K562 (cell line): ENCODE measurements at regions not wholly inside any gene's neighbourhood (a gene's known extent, or its start where the extent isn't known, plus 50 kb on each side); places are given as distances from the start of the nearest gene placed in this dataset.

Experiments
- ATAC-seq: fragments of 200-7000 bp; cut with Tn5 transposase; 3 replicates; pipeline ENCODE4 v1.9.1; 2020; ENCODE audit warnings: moderate library complexity
- BruUV-seq: library from RNA; stranded (reverse); fragments of 400-500 nt; replicated peaks from 2 replicates; lab custom pipeline; 2021; lab: Mats Ljungman, UMichigan
- CTCF ChIA-PET: fragments of 300-600 bp; formaldehyde crosslinking; extraction: SDS; loops from one replicate; lab custom pipeline; 2021; ENCODE audit warnings: low intra/inter-chr PET ratio; lab: Yijun Ruan, JAX
- POLR2A ChIA-PET: fragments of 300-600, 350-650 bp; sonication (Branson Sonifier 250); formaldehyde crosslinking; extraction: SDS; loops from one replicate; lab custom pipeline; 2021; ENCODE audit warnings: antibody characterized with exemption, inconsistent platforms; lab: Yijun Ruan, JAX
- DNase-seq, 4 experiments: peaks; one replicate each; pipeline versions ENCODE4 v3.0.0 to v3.0.0-alpha.2; 2011 to 2018; ENCODE audit warnings: low spot score in 3 of 4, mixed read lengths in 3 of 4; ENCODE audit errors: extremely low read depth in 1 of 4
- FAIRE-seq: peaks from 2 replicates; lab custom pipeline; 2011; peaks lifted over from hg19 to GRCh38; lab: Jason Lieb, UNC
- H2AFZ ChIP-seq: 2 replicates; pipeline ENCODE4 v1.6.0; 2011; ENCODE audit warnings: low read depth, low read length, control low read depth, inconsistent platforms
- H3K27ac ChIP-seq: fragments of 200-600 bp; 3 replicates; pipeline ENCODE4 v1.8.0; 2011; ENCODE audit warnings: low read depth, mild to moderate bottlenecking, control low read depth, inconsistent platforms, low read length, moderate library complexity, mixed read lengths; ENCODE audit errors: extremely low read depth
- H3K27me3 ChIP-seq, 2 experiments: fragments of 300-600 bp in 1 of 2; 2 replicates in 1 of 2; 3 replicates in 1 of 2; pipeline versions ENCODE4 v1.6.0 to v1.8.0; 2011; ENCODE audit warnings: inconsistent platforms in 2 of 2, low read length in 2 of 2, mild to moderate bottlenecking in 1 of 2, mixed read lengths in 1 of 2, moderate library complexity in 1 of 2; ENCODE audit not compliant: control insufficient read depth in 2 of 2, insufficient read depth in 2 of 2
- H3K36me3 ChIP-seq: fragments of 300-600 bp; 3 replicates; pipeline ENCODE4 v1.8.0; 2011; ENCODE audit warnings: mild to moderate bottlenecking, low read length, inconsistent platforms; ENCODE audit not compliant: control insufficient read depth, insufficient read depth
- H3K4me1 ChIP-seq, 2 experiments: fragments of 200-600 bp in 1 of 2; replicated peaks in 1 of 2; 2 replicates in 1 of 2; 3 replicates in 1 of 2; pipeline versions ENCODE4 v1.5.1 to v1.8.0; 2011; ENCODE audit warnings: inconsistent platforms in 2 of 2, low read length in 2 of 2, mild to moderate bottlenecking in 1 of 2, mixed read lengths in 1 of 2, moderate library complexity in 1 of 2; ENCODE audit not compliant: control insufficient read depth in 2 of 2, insufficient read depth in 2 of 2
- H3K4me2 ChIP-seq: 2 replicates; pipeline ENCODE4 v1.6.1; 2011; ENCODE audit warnings: low read length, control low read depth, inconsistent platforms, mixed read lengths; ENCODE audit not compliant: insufficient read depth
- H3K4me3 ChIP-seq: fragments of 200-600 bp; sonication (generic), shearing (Covaris generic); 2 replicates; pipeline ENCODE4 v1.5.1; 2016; ENCODE audit warnings: control low read depth, inconsistent platforms
- H3K79me2 ChIP-seq: fragments of 200-600 bp; 3 replicates; pipeline ENCODE4 v1.8.0; 2011; ENCODE audit warnings: low read length, inconsistent platforms; ENCODE audit not compliant: control insufficient read depth, insufficient read depth
- H3K9ac ChIP-seq, 2 experiments: 2 replicates each; pipeline versions ENCODE4 v1.6.0 to v1.6.1; 2011; ENCODE audit warnings: low read depth in 2 of 2, low read length in 2 of 2, control low read depth in 1 of 2, inconsistent platforms in 1 of 2, mild to moderate bottlenecking in 1 of 2, mixed read lengths in 1 of 2; ENCODE audit not compliant: insufficient read depth in 1 of 2
- H3K9me1 ChIP-seq: one replicate; pipeline ENCODE4 v1.6.0; 2011; ENCODE audit warnings: inconsistent platforms, mild to moderate bottlenecking, low read length, moderate library complexity; ENCODE audit not compliant: control insufficient read depth, insufficient read depth
- H3K9me3 ChIP-seq: replicated peaks from 2 replicates; pipeline ENCODE4 v1.5.1; 2011; ENCODE audit warnings: low read depth, low read length, inconsistent platforms; ENCODE audit not compliant: control insufficient read depth, insufficient read depth
- H4K20me1 ChIP-seq: replicated peaks from 2 replicates; pipeline ENCODE4 v1.6.1; 2011; ENCODE audit warnings: low read length, inconsistent platforms, mixed read lengths; ENCODE audit not compliant: control insufficient read depth, insufficient read depth
- E2F6 ChIP-seq, 2 experiments: IDR thresholded peaks; 2 replicates each; pipeline ENCODE4 v1.6.1; 2011; ENCODE audit warnings: borderline replicate concordance in 1 of 2, control low read depth in 1 of 2, low read depth in 1 of 2, low read length in 1 of 2, mild to moderate bottlenecking in 1 of 2, mixed read lengths in 1 of 2, moderate library complexity in 1 of 2; ENCODE audit not compliant: insufficient read depth in 1 of 2, insufficient read length in 1 of 2, poor library complexity in 1 of 2, severe bottlenecking in 1 of 2; ENCODE audit errors: extremely low read depth in 1 of 2
- MGA ChIP-seq: fragments of 450-650 bp; IDR thresholded peaks from 2 replicates; pipeline ENCODE4 v1.6.1; 2016; ENCODE audit warnings: mild to moderate bottlenecking, moderate library complexity
- POLR2G ChIP-seq: fragments of 200-400 bp; formaldehyde crosslinking; IDR thresholded peaks from 2 replicates; pipeline ENCODE4 v1.6.1; 2017; ENCODE audit warnings: low read depth, mild to moderate bottlenecking, antibody characterized with exemption, low read length, moderate library complexity
- SUPT5H ChIP-seq: fragments of 450-650 bp; IDR thresholded peaks from 2 replicates; pipeline ENCODE4 v1.6.1; 2016
- VEZF1 ChIP-seq: fragments of 200-800 bp; sonication (Bioruptor generic); IDR thresholded peaks from 2 replicates; pipeline ENCODE4 v1.6.1; 2017; ENCODE audit warnings: missing genetic modification characterization, missing compliant biosample characterization
- WGBS: fragments of 100-300 bp; shearing (Covaris generic); methylation state at CpG from one replicate; pipeline ENCODE4 v1.1.6; 2016; ENCODE audit warnings: low coverage, mixed read lengths; ENCODE audit not compliant: insufficient coverage; ENCODE audit errors: missing lambda C conversion rate; 5-methylcytosine and 5-hydroxymethylcytosine counted together
- in situ Hi-C: fragments of 300-500 bp; cut with MboI; formaldehyde crosslinking; loops from 4 replicates; pipeline ENCODE4 v1.15.0; 2018; ENCODE audit warnings: inconsistent platforms, mixed read lengths
- intact Hi-C: fragments of 100-400 bp; cut with micrococcal nuclease; formaldehyde crosslinking; loops from 2 replicates; pipeline ENCODE4 v1.14.2; 2022

- peak; percentile 60 to 87 (median 66) for DNase-seq
- H3K27me3 ChIP-seq: no peaks in the 10 kb centered on the region
- in situ Hi-C loops: loop anchor here (10.0 kb wide), 1 partner anchor 630 kb away; no protein-coding TSS in a partner anchor
- H3K4me3 ChIP-seq: peak overlapping the region; percentile 29
- H3K4me1 ChIP-seq: peaks cover 2 to 12% of the 10 kb centered on the region in 2 experiments; a peak in 2 of 5 replicates
- H3K79me2 ChIP-seq: peaks cover 6% of the 10 kb centered on the region; the same call in 2 of the 3 replicates
- H3K4me2 ChIP-seq: peak overlapping the region; percentile 85
- no peak for FAIRE-seq
- intact Hi-C loops: no loop called here
- peak overlapping the region; percentile 77 to 91 for H3K9ac ChIP-seq
- H3K36me3 ChIP-seq: no peaks in the 10 kb centered on the region
- CTCF ChIA-PET: no interaction called here
- POLR2A ChIA-PET: interaction anchor here (0.6 kb wide), 1 partner anchor 61 kb away, joined by 4 read pairs; no protein-coding TSS in a partner anchor
- no peaks in the 10 kb centered on the region for H4K20me1 ChIP-seq
- peak; percentile 91 for ATAC-seq
- peaks cover 11% of the 10 kb centered on the region for H3K9me3 ChIP-seq
- no peaks in the 10 kb centered on the region for H3K9me1 ChIP-seq
- WGBS: 3% methylated on average over 24 of the region's 31 CpGs
- peak overlapping the region; percentile 75 for H3K27ac ChIP-seq
- BruUV-seq: no TSS peak
- H2AFZ ChIP-seq: peak overlapping the region; percentile 98
- TF ChIP-seq E2F6 (IDR thresholded peaks at IDR 0.05; ENCODE audit: borderline replicate concordance in 1 of 2, extremely low read depth in 1 of 2, insufficient read depth in 1 of 2, insufficient read length in 1 of 2, low read depth in 1 of 2, low read length in 1 of 2, poor library complexity in 1 of 2, severe bottlenecking in 1 of 2): peak in 1 of 2 experiments; percentile 47
- TF ChIP-seq SUPT5H: peak; percentile 45; the same call in 1 of the 2 replicates
- peak; percentile 70 for TF ChIP-seq VEZF1 (CRISPR knock-in tag)
- 0 out of 2 replicates have a peak, but pooled peaks have one; percentile 5 for TF ChIP-seq MGA
- peak; percentile 81 for TF ChIP-seq POLR2G
These were observed 612.5 kb downstream of the KCNJ18 start for GRCh38 chr17:22304667-22305303.
